Thoracic aorta (tissue), 2 donors: ENCODE measurements at regions not wholly inside any gene's neighbourhood (a gene's known extent, or its start where the extent isn't known, plus 50 kb on each side); places are given as distances from the start of the nearest gene placed in this dataset.

Source experiments
- ATAC-seq: fragments of 150-250 bp; one replicate; pipeline ENCODE4 v1.8.0; 2017; ENCODE audit warnings: low read depth; ENCODE audit not compliant: insufficient number of reproducible peaks, low FRiP score
- DNase-seq: peaks from one replicate; pipeline ENCODE4 v3.0.0-alpha.2; 2020; ENCODE audit warnings: low spot score
- H3K27ac ChIP-seq, 2 donors: fragments of 200-600 bp; sonication (generic); 1 replicate in 1 of 2; 2 replicates in 1 of 2; pipeline ENCODE4 v1.5.1; 2016; ENCODE audit warnings: mild to moderate bottlenecking in 2 of 2, moderate library complexity in 2 of 2
- H3K27me3 ChIP-seq: fragments of 200-600 bp; sonication (generic); replicated peaks from 2 replicates; pipeline ENCODE4 v1.6.0; 2016; ENCODE audit warnings: mild to moderate bottlenecking; ENCODE audit not compliant: insufficient read depth
- H3K36me3 ChIP-seq: fragments of 200-600 bp; sonication (generic); one replicate; pipeline ENCODE4 v1.5.1; 2016
- H3K4me1 ChIP-seq, 2 donors: fragments of 200-600 bp; sonication (generic); 1 replicate in 1 of 2; 2 replicates in 1 of 2; pipeline versions ENCODE4 v1.5.1 to v1.6.0; 2016; ENCODE audit warnings: low read depth in 2 of 2, mild to moderate bottlenecking in 1 of 2; ENCODE audit not compliant: control insufficient read depth in 1 of 2
- H3K4me3 ChIP-seq: fragments of 200-600 bp; sonication (generic); 2 replicates; pipeline ENCODE4 v1.5.1; 2016; ENCODE audit warnings: mild to moderate bottlenecking
- H3K9me3 ChIP-seq: fragments of 200-600 bp; sonication (generic); 2 replicates; pipeline ENCODE4 v1.5.1; 2016
- CTCF ChIP-seq: fragments of 200-600 bp; sonication (generic); IDR thresholded peaks from one replicate; pipeline ENCODE4 v1.5.1; 2019; ENCODE audit warnings: antibody characterized with exemption

GRCh38 chr11:27191639-27192038, 151.0 kb downstream of the BBOX1 start:
- DNase-seq (no peak), ATAC-seq (no peak)
- no peak overlapping the region for H3K4me3 ChIP-seq
- no peak for TF ChIP-seq CTCF
- H3K36me3 ChIP-seq = no peaks in the 10 kb centered on the region
- H3K27me3 ChIP-seq = no peaks in the 10 kb centered on the region
- no peaks in the 10 kb centered on the region for H3K9me3 ChIP-seq
- H3K4me1 ChIP-seq = no peaks in the 10 kb centered on the region
- no peak overlapping the region for H3K27ac ChIP-seq

GRCh38 chr11:27188696-27189095, 148.1 kb downstream of the BBOX1 start:
- Histone ChIP-seq H3K4me3 (no peak overlapping the region), H3K9me3 (no peaks in the 10 kb centered on the region), H3K27me3 (no peaks in the 10 kb centered on the region), H3K4me1 (no peaks in the 10 kb centered on the region), H3K36me3 (no peaks in the 10 kb centered on the region), H3K27ac (no peak overlapping the region)
- TF ChIP-seq CTCF = no peak
- ATAC-seq (no peak), DNase-seq (no peak)

GRCh38 chr11:27187848-27188621, 147.4 kb downstream of the BBOX1 start:
- no peak for DNase-seq
- Histone ChIP-seq H3K36me3 (no peaks in the 10 kb centered on the region), H3K9me3 (no peaks in the 10 kb centered on the region), H3K4me1 (no peaks in the 10 kb centered on the region), H3K27ac (no peak overlapping the region), H3K27me3 (no peaks in the 10 kb centered on the region), H3K4me3 (no peak overlapping the region)
- ATAC-seq = no peak
- TF ChIP-seq CTCF = no peak

- TF ChIP-seq CTCF = no peak
- no peaks in the 10 kb centered on the region for H3K4me1 ChIP-seq
- ATAC-seq = no peak
Observed at GRCh38 chr11:27187075-27187847, 146.6 kb downstream of the BBOX1 start.

GRCh38 chr11:27186580-27186979, 146.0 kb downstream of the BBOX1 start:
- ATAC-seq = no peak
- Histone ChIP-seq H3K36me3 (no peaks in the 10 kb centered on the region), H3K27me3 (no peaks in the 10 kb centered on the region), H3K9me3 (no peaks in the 10 kb centered on the region), H3K4me3 (no peak overlapping the region), H3K4me1 (no peaks in the 10 kb centered on the region), H3K27ac (no peak overlapping the region)
- no peak for DNase-seq
- TF ChIP-seq CTCF = no peak

More at GRCh38 chr11:27187075-27187847, 146.6 kb downstream of the BBOX1 start:
- no peak overlapping the region for H3K4me3 ChIP-seq
- no peaks in the 10 kb centered on the region for H3K36me3 ChIP-seq
- H3K27me3 ChIP-seq = no peaks in the 10 kb centered on the region
- no peak for DNase-seq
- H3K9me3 ChIP-seq = no peaks in the 10 kb centered on the region
- no peak overlapping the region for H3K27ac ChIP-seq
